ENCODE measurements at regions not wholly inside any gene's neighbourhood (a gene's known extent, or its start where the extent isn't known, plus 50 kb on each side); places are given as distances from the start of the nearest gene placed in this dataset.

- DNase-seq: no peak
These were observed 120.5 kb downstream of the GADD45G start for GRCh38 chr9:89725271-89725670.

- DNase-seq: no peak
These were observed 125.2 kb downstream of the GADD45G start for GRCh38 chr9:89729954-89730530.

- no peak for DNase-seq
These were observed 125.9 kb downstream of the GADD45G start for GRCh38 chr9:89730715-89731114.

- DNase-seq: no peak
These were observed 126.7 kb downstream of the GADD45G start for GRCh38 chr9:89731262-89732182.

GRCh38 chr9:89732295-89732938 lies 127.6 kb downstream of the GADD45G start:
- no peak for DNase-seq

GRCh38 chr9:89732939-89733324 lies 128.1 kb downstream of the GADD45G start:
- DNase-seq: no peak

GRCh38 chr9:89734600-89735041 lies 129.8 kb downstream of the GADD45G start:
- no peak for DNase-seq

GRCh38 chr9:89738137-89738932 lies 133.5 kb downstream of the GADD45G start:
- DNase-seq: no peak

- DNase-seq: no peak
These were observed 134.7 kb downstream of the GADD45G start for GRCh38 chr9:89739511-89739910.

- DNase-seq: no peak
These were observed 135.1 kb downstream of the GADD45G start for GRCh38 chr9:89739916-89740315.

- peak; percentile 16 to 46 for DNase-seq
These were observed 135.9 kb downstream of the GADD45G start for GRCh38 chr9:89740722-89741121.

- DNase-seq: peak in 1 of 2 donors; percentile 21
These were observed 137.8 kb downstream of the GADD45G start for GRCh38 chr9:89742660-89743059.

- DNase-seq: no peak
These were observed 138.4 kb downstream of the GADD45G start for GRCh38 chr9:89743216-89743572.

GRCh38 chr9:89743573-89744254 lies 138.9 kb downstream of the GADD45G start:
- peak; percentile 68 to 76 for DNase-seq

GRCh38 chr9:89744255-89744648 lies 139.4 kb downstream of the GADD45G start:
- no peak for DNase-seq

GRCh38 chr9:89744730-89745129 lies 139.9 kb downstream of the GADD45G start:
- DNase-seq: no peak

GRCh38 chr9:89745601-89746376 lies 141.0 kb downstream of the GADD45G start:
- no peak for DNase-seq

GRCh38 chr9:89746385-89747116 lies 141.7 kb downstream of the GADD45G start:
- DNase-seq: no peak

- DNase-seq: no peak
These were observed 142.8 kb downstream of the GADD45G start for GRCh38 chr9:89747596-89747995.

- no peak for DNase-seq
These were observed 143.3 kb downstream of the GADD45G start for GRCh38 chr9:89748021-89748670.

All from CD4-positive, alpha-beta T cell treated with Interferon alpha-2 for 1 hour (primary cell).